ENCODE measurements at regions not wholly inside any gene's neighbourhood (a gene's known extent, or its start where the extent isn't known, plus 50 kb on each side); places are given as distances from the start of the nearest gene placed in this dataset.

GRCh38 chr5:87164409-87164808 lies 103.3 kb upstream of the RASA1 start:
- no peak for FAIRE-seq
- DNase-seq (ENCODE audit: insufficient read length), result no peak
- no peak for TF ChIP-seq POLR2A (IDR thresholded peaks at IDR 0.05; ENCODE audit: low read depth, low read length)
- no peak for TF ChIP-seq POLR2AphosphoS5 (IDR thresholded peaks at IDR 0.05; ENCODE audit: low read depth, low read length)
- no peak for TF ChIP-seq TAF1 (IDR thresholded peaks at IDR 0.05; ENCODE audit: borderline replicate concordance, low read depth, low read length)

DNA sequence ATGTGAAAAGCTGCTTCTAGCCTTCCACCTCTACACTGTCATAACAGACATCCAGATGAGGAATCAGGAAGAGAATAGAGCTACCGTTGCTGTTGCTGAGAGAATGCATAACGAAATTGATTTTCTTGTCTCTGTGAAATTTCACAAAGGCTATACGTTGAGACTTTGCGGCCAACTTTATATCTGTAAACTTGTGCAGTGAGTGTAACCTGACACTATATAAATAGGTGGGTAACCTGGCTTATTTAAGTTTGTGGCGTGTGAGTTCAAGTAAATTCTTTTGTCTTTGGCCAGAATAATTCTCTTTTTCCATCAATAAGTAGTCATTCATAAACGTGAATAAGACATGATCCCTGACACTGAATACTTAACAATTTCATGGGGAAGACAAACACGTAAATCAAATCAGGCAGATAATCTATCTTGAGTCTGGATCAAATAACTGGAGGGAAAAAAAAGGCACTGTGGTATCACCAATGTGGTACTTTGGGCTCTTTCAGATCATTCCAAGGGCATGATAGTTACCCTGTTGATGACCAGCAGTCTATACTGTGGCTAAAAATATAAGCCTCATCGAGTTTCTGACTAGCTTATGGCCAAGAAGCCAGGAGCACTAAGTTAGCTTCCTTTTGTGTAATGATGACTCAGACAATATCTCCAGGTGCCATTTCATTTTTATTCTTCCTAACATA lies 98.2 kb upstream of the RASA1 start:
- DNase-seq (ENCODE audit: insufficient read length) (no peak), FAIRE-seq (no peak)
- TF ChIP-seq POLR2A (IDR thresholded peaks at IDR 0.05; ENCODE audit: low read depth, low read length) (no peak), TAF1 (IDR thresholded peaks at IDR 0.05; ENCODE audit: borderline replicate concordance, low read depth, low read length) (no peak), POLR2AphosphoS5 (IDR thresholded peaks at IDR 0.05; ENCODE audit: low read depth, low read length) (no peak)

GRCh38 chr5:87170799-87171198 lies 96.9 kb upstream of the RASA1 start:
- DNase-seq (ENCODE audit: insufficient read length), result no peak
- TF ChIP-seq TAF1 (IDR thresholded peaks at IDR 0.05; ENCODE audit: borderline replicate concordance, low read depth, low read length) (no peak), POLR2A (IDR thresholded peaks at IDR 0.05; ENCODE audit: low read depth, low read length) (no peak), POLR2AphosphoS5 (IDR thresholded peaks at IDR 0.05; ENCODE audit: low read depth, low read length) (no peak)
- no peak for FAIRE-seq

DNA sequence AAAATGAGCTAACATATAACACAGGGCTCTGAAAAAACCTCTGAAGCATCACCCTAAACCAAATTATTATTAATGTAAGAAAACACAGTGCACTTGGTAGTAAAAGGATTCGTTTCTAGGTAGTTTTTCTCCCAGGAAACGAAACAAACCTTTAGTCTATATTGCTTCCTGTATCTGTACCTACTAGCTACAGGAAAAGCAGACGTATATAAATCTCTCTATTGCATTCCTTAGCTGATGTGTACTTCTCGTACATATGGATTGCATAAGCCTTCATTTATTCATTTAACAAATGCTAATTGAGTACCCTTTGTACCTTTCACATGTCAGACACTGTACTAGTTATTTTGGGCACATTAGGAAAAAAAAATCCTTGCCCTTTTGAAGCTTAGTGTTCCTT lies 85.0 kb upstream of the RASA1 start:
- TF ChIP-seq POLR2AphosphoS5 (IDR thresholded peaks at IDR 0.05; ENCODE audit: low read depth, low read length) (no peak), POLR2A (IDR thresholded peaks at IDR 0.05; ENCODE audit: low read depth, low read length) (no peak), TAF1 (IDR thresholded peaks at IDR 0.05; ENCODE audit: borderline replicate concordance, low read depth, low read length) (no peak)
- no peak for DNase-seq (ENCODE audit: insufficient read length)

DNA sequence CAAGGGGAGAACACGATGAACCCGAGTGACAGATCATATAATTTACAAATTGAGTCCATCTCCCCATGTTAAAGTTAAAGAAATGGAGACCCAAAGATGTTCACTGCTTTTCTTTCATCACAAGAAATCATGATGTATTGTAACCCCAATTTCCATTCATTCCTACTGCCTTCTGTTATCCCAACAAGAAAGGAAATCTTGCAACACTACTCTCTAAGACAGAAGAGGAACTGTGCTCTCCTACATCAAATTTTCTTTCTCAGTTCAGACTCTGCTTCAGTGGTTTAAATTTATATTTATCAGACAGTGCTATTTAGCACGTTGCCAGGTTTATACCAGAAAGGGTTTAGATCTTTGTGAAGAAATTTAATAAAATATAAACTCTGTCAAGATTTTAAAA lies 83.8 kb upstream of the RASA1 start:
- no peak for DNase-seq (ENCODE audit: insufficient read length)
- FAIRE-seq, result no peak
- no peak for TF ChIP-seq POLR2A (IDR thresholded peaks at IDR 0.05; ENCODE audit: low read depth, low read length)
- no peak for TF ChIP-seq TAF1 (IDR thresholded peaks at IDR 0.05; ENCODE audit: borderline replicate concordance, low read depth, low read length)
- TF ChIP-seq POLR2AphosphoS5 (IDR thresholded peaks at IDR 0.05; ENCODE audit: low read depth, low read length), result no peak

More for the DNA sequence above, 85.0 kb upstream of the RASA1 start:
- no peak for FAIRE-seq

DNA sequence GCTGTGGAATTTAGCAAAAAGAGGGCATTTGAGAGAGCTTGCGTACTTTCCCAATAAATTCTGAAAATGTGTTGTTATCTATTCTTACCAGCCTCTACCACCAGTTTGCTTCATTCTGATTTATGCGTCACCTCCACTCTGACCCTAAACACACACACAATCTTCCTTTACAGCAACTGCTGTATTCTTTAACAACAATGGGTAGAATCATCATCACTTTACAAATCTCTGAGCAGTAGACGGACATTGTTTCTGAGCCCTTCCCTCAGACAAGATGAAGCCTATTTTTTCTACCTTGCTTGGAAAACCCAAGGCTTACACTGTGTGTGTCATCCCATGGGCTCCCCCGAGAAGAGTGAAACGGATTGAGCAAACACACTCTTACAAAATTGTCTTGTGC lies 83.1 kb upstream of the RASA1 start:
- no peak for DNase-seq (ENCODE audit: insufficient read length)
- FAIRE-seq, result peak; percentile 70
- TF ChIP-seq POLR2A (IDR thresholded peaks at IDR 0.05; ENCODE audit: low read depth, low read length) (no peak), POLR2AphosphoS5 (IDR thresholded peaks at IDR 0.05; ENCODE audit: low read depth, low read length) (no peak), TAF1 (IDR thresholded peaks at IDR 0.05; ENCODE audit: borderline replicate concordance, low read depth, low read length) (no peak)

DNA sequence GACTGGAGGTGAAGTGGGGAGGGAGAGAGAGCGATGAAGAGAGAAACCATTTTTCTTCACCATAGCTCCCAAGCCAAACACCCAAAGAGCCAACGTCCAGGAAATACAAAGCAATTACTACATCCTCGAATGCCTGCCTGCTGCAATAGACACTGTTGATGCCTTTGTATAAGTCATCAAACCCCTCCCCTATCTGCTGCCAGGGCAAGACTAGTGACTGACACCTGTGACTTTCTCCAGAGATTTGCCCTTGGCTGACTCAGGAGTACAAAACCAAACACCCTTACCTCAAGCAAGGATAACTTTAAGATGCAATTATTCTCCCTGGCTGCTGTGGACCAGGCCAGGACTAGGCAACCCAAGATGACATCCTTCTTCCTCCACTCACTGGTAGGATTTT lies 81.8 kb upstream of the RASA1 start:
- DNase-seq (ENCODE audit: insufficient read length) (no peak), FAIRE-seq (no peak)
- TF ChIP-seq POLR2AphosphoS5 (IDR thresholded peaks at IDR 0.05; ENCODE audit: low read depth, low read length) (no peak), POLR2A (IDR thresholded peaks at IDR 0.05; ENCODE audit: low read depth, low read length) (no peak), TAF1 (IDR thresholded peaks at IDR 0.05; ENCODE audit: borderline replicate concordance, low read depth, low read length) (no peak)

GRCh38 chr5:87188391-87188790 lies 79.3 kb upstream of the RASA1 start:
- TF ChIP-seq POLR2A (IDR thresholded peaks at IDR 0.05; ENCODE audit: low read depth, low read length), result no peak
- no peak for TF ChIP-seq POLR2AphosphoS5 (IDR thresholded peaks at IDR 0.05; ENCODE audit: low read depth, low read length)
- TF ChIP-seq TAF1 (IDR thresholded peaks at IDR 0.05; ENCODE audit: borderline replicate concordance, low read depth, low read length), result no peak
- FAIRE-seq (no peak), DNase-seq (ENCODE audit: insufficient read length) (no peak)

GRCh38 chr5:87190041-87190440 lies 77.6 kb upstream of the RASA1 start:
- no peak for DNase-seq (ENCODE audit: insufficient read length)
- TF ChIP-seq POLR2AphosphoS5 (IDR thresholded peaks at IDR 0.05; ENCODE audit: low read depth, low read length) (no peak), POLR2A (IDR thresholded peaks at IDR 0.05; ENCODE audit: low read depth, low read length) (no peak), TAF1 (IDR thresholded peaks at IDR 0.05; ENCODE audit: borderline replicate concordance, low read depth, low read length) (no peak)
- FAIRE-seq, result no peak

- no peak for TF ChIP-seq POLR2AphosphoS5 (IDR thresholded peaks at IDR 0.05; ENCODE audit: low read depth, low read length)
- TF ChIP-seq POLR2A (IDR thresholded peaks at IDR 0.05; ENCODE audit: low read depth, low read length), result no peak
- no peak for TF ChIP-seq TAF1 (IDR thresholded peaks at IDR 0.05; ENCODE audit: borderline replicate concordance, low read depth, low read length)
- no peak for DNase-seq (ENCODE audit: insufficient read length)
- peak; percentile 54 for FAIRE-seq
Measured at GRCh38 chr5:87190687-87191086, 77.0 kb upstream of the RASA1 start.

- no peak for DNase-seq (ENCODE audit: insufficient read length)
- TF ChIP-seq POLR2AphosphoS5 (IDR thresholded peaks at IDR 0.05; ENCODE audit: low read depth, low read length) (no peak), POLR2A (IDR thresholded peaks at IDR 0.05; ENCODE audit: low read depth, low read length) (no peak), TAF1 (IDR thresholded peaks at IDR 0.05; ENCODE audit: borderline replicate concordance, low read depth, low read length) (no peak)
- no peak for FAIRE-seq
Measured at GRCh38 chr5:87191645-87192044, 76.0 kb upstream of the RASA1 start.

- no peak for TF ChIP-seq POLR2AphosphoS5 (IDR thresholded peaks at IDR 0.05; ENCODE audit: low read depth, low read length)
- no peak for TF ChIP-seq TAF1 (IDR thresholded peaks at IDR 0.05; ENCODE audit: borderline replicate concordance, low read depth, low read length)
- no peak for TF ChIP-seq POLR2A (IDR thresholded peaks at IDR 0.05; ENCODE audit: low read depth, low read length)
- DNase-seq (ENCODE audit: insufficient read length) (no peak), FAIRE-seq (peak; percentile 42)
Measured at GRCh38 chr5:87195104-87195591, 72.5 kb upstream of the RASA1 start.
